Mesodermal cell (in vitro differentiated cells): ENCODE measurements at regions not wholly inside any gene's neighbourhood (a gene's known extent, or its start where the extent isn't known, plus 50 kb on each side); places are given as distances from the start of the nearest gene placed in this dataset.

Source experiments
- H3K27ac ChIP-seq: 2 replicates; pipeline ENCODE4 v1.7.0; 2013; ENCODE audit warnings: mild to moderate bottlenecking, low read depth, low read length, moderate library complexity; ENCODE audit not compliant: severe bottlenecking
- H3K36me3 ChIP-seq: 2 replicates; pipeline ENCODE4 v1.7.1; 2013; ENCODE audit warnings: mild to moderate bottlenecking, low read length, moderate library complexity; ENCODE audit not compliant: control insufficient read depth, insufficient read depth
- H3K4me1 ChIP-seq: one replicate; pipeline ENCODE4 v1.7.1; 2013; ENCODE audit warnings: mild to moderate bottlenecking, low read length; ENCODE audit not compliant: insufficient read depth, control insufficient read depth, poor library complexity, severe bottlenecking
- H3K4me3 ChIP-seq: 2 replicates; pipeline ENCODE4 v1.7.0; 2013; ENCODE audit warnings: low read length, control low read depth, mild to moderate bottlenecking; ENCODE audit not compliant: insufficient read depth, poor library complexity, severe bottlenecking; ENCODE audit errors: extremely low read depth
- H3K9me3 ChIP-seq: 2 replicates; pipeline ENCODE4 v1.7.1; 2013; ENCODE audit warnings: mild to moderate bottlenecking, low read length, moderate library complexity; ENCODE audit not compliant: control insufficient read depth
- WGBS, 2 experiments: methylation state at CpG; one replicate each; pipeline ENCODE4 v1.1.5; 2013; ENCODE audit warnings: missing lambda C conversion rate in 2 of 2; ENCODE audit not compliant: insufficient coverage in 2 of 2; 5-methylcytosine and 5-hydroxymethylcytosine counted together

GRCh38 chr12:115440438-115440837 is 756.5 kb upstream of the TBX3 start:
- Histone ChIP-seq H3K27ac (no peak overlapping the region), H3K4me3 (no peak overlapping the region), H3K9me3 (no peaks in the 10 kb centered on the region), H3K4me1 (no peaks in the 10 kb centered on the region), H3K36me3 (no peaks in the 10 kb centered on the region)
- 84 to 100% methylated on average over 2 of the region's 3 CpGs for WGBS, 2 experiments

DNA sequence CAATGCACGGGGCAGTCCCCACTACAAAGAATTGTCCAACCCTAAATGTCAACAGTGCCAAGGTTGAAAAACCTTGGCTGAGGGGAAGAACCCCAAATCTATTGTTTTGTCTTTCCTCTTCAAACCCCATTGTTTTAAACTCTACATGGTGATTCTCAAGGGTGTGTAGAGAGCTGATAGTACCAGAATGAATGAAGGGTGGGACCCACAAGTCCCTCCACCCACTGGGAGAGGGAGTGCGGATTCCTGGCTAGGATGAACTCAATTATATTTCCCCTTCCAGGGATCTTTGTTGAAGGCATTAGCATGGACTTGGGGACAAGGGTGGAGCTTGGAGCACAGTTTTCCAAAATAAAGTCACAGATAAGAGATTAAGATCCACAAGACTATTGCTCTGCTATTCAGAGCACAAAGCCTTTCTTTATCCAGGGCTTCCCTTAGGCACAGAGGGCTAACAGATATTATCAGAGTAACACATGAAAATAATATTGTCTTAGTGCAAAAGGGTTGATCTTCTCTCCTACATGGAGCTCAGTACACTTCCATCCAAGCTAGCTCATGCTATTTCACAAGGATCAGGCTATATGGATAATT is 755.1 kb upstream of the TBX3 start:
- H3K27ac ChIP-seq, result no peak overlapping the region
- no peak overlapping the region for H3K4me3 ChIP-seq
- H3K4me1 ChIP-seq, result no peaks in the 10 kb centered on the region
- no peaks in the 10 kb centered on the region for H3K36me3 ChIP-seq
- H3K9me3 ChIP-seq, result no peaks in the 10 kb centered on the region
- WGBS, 2 experiments, result 100% methylated on average over 1 of the region's 2 CpGs; no CpG with 5 or more reads in 1 of the 2 experiments

DNA sequence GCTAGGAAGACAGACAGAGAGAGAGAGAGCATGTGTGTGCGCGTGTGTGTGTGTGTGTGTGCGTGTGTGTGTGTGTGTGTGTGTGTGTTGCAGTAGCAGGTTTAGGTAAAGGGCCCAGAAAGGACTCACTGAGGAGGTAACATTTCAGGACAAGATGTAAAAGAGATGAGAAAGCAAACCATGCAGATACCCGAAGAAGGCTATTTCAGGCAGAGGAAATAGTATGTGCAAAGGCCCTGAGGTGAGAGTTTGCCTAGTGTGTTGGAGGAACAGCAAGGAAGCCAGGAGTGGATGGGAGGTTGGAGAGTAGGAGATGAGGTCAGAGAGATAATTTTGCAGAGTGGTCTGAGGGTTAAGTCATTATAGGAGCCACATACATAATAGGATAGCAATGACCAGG is 754.3 kb upstream of the TBX3 start:
- Histone ChIP-seq H3K4me1 (no peaks in the 10 kb centered on the region), H3K9me3 (no peaks in the 10 kb centered on the region), H3K4me3 (no peak overlapping the region), H3K36me3 (no peaks in the 10 kb centered on the region), H3K27ac (no peak overlapping the region)
- WGBS, 2 experiments, result 67 to 88% methylated on average over 1 to 4 of the region's 4 CpGs

DNA sequence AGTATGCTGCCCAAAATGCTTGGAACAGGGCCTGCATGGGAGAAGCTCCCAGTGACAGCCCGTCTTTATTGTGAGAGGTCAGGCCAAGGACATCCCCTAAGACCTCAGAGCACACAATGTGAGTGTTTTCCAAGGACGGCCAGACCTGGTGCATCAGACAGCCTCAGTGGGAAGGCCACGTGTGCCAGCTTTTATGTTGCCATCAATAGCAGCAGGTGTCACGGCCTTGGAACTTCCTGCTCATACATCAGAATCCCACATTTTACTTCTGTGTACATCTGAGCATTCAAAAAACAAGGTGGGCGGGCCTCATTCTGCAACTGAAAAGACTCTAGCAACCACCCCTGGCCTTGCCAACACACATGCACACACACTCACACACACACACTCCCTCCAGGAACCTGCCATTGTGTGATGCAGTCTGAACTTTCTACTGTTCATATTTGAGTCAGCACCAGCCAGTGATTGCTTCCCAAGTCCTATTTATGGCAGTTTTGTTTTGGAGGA is 753.1 kb upstream of the TBX3 start:
- no peaks in the 10 kb centered on the region for H3K9me3 ChIP-seq
- no peak overlapping the region for H3K27ac ChIP-seq
- H3K4me3 ChIP-seq, result no peak overlapping the region
- WGBS, 2 experiments, result 67 to 75% methylated on average over 5 of the region's 5 CpGs
- no peaks in the 10 kb centered on the region for H3K4me1 ChIP-seq
- H3K36me3 ChIP-seq, result no peaks in the 10 kb centered on the region

GRCh38 chr12:115433014-115433634 is 749.1 kb upstream of the TBX3 start:
- 74 to 85% methylated on average over 5 to 8 of the region's 9 CpGs for WGBS, 2 experiments
- H3K36me3 ChIP-seq, result no peaks in the 10 kb centered on the region
- no peaks in the 10 kb centered on the region for H3K9me3 ChIP-seq
- no peak overlapping the region for H3K27ac ChIP-seq
- H3K4me3 ChIP-seq, result no peak overlapping the region
- H3K4me1 ChIP-seq, result no peaks in the 10 kb centered on the region

DNA sequence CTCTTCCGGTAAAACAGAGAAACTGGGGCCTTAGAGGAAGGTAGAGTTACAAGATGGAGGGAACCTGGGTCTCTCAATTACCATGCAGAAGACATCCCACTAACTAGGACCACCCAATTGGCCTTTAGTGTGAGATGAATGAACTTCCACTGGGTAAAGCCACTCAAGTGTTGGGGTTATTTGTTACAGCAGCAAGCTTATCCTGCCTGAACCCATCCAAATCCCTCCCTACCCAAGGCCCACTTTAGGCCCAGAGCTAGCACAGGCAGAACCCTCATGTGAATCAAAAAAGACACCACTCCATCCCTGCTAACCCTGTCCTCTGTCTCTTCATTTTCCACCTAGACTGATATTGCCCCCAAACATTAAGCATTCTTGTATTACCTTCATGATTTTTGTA is 746.7 kb upstream of the TBX3 start:
- Histone ChIP-seq H3K27ac (no peak overlapping the region), H3K4me3 (no peak overlapping the region), H3K36me3 (no peaks in the 10 kb centered on the region), H3K9me3 (no peaks in the 10 kb centered on the region), H3K4me1 (no peaks in the 10 kb centered on the region)
- 75% methylated on average over 1 of the region's 1 CpG; no CpG with 5 or more reads in 1 of the 2 experiments for WGBS, 2 experiments

DNA sequence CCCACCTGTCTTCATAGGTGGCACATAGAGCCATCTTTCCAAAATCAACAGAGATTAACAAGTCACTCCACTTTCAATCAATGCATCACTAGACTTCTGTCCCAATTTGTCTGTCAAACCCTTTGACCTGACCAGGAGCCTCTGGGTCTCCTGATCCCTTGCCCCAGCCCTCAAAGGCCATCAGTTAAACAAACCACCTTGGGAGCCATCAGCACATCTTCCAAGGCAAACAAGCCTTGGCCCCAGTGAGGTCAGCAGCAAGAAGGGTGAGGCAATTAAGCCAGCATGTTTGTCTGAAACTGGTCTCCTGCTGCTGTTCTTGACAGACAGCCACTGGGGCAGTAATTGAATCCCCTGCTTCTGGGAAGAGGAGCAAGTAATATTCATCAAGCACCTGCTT is 742.8 kb upstream of the TBX3 start:
- H3K27ac ChIP-seq, result no peak overlapping the region
- H3K4me3 ChIP-seq, result no peak overlapping the region
- H3K4me1 ChIP-seq, result peaks cover 6% of the 10 kb centered on the region

GRCh38 chr12:115424003-115424402 is 740.0 kb upstream of the TBX3 start:
- Histone ChIP-seq H3K9me3 (no peaks in the 10 kb centered on the region), H3K27ac (no peak overlapping the region)
- 83 to 90% methylated on average over 1 of the region's 1 CpG for whole genome bisulfite sequencing, 2 experiments

More for the DNA sequence above, 742.8 kb upstream of the TBX3 start:
- no peaks in the 10 kb centered on the region for H3K9me3 ChIP-seq
- H3K36me3 ChIP-seq, result no peaks in the 10 kb centered on the region

DNA sequence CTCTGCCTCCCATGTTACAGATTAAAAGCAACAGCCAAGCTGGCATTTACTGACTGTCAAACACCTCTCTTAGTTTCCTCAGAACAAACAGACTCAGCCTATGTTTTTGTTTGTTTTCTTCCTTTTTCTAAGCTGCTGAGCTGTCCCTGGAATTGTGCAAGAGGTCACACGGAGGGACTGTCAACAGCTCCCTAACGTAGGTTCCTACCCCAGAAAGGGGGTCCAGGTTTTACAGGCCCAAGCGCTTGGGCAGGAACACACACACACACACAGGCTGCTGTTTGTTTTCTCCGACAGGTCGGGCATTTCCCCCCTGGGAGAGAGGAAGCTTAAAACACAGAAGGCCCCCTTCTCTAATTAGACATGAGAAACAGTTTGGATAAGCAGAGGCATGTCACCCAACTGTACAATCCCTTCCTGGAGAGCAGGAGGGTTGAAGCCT is 739.6 kb upstream of the TBX3 start:
- Histone ChIP-seq H3K9me3 (no peaks in the 10 kb centered on the region), H3K36me3 (no peaks in the 10 kb centered on the region), H3K4me1 (peaks cover 6% of the 10 kb centered on the region), H3K27ac (peak overlapping the region; percentile 50), H3K4me3 (no peak overlapping the region)
- WGBS, 2 experiments, result 47% methylated on average over 3 of the region's 5 CpGs; no CpG with 5 or more reads in 1 of the 2 experiments

More at GRCh38 chr12:115424003-115424402, 740.0 kb upstream of the TBX3 start:
- Histone ChIP-seq H3K4me3 (no peak overlapping the region), H3K36me3 (no peaks in the 10 kb centered on the region), H3K4me1 (peaks cover 6% of the 10 kb centered on the region)

- no peaks in the 10 kb centered on the region for H3K9me3 ChIP-seq
- H3K4me3 ChIP-seq, result no peak overlapping the region
- peaks cover 6% of the 10 kb centered on the region for H3K4me1 ChIP-seq
- H3K27ac ChIP-seq, result peak overlapping the region; percentile 50
- no peaks in the 10 kb centered on the region for H3K36me3 ChIP-seq
These were observed 739.0 kb upstream of the TBX3 start for GRCh38 chr12:115422845-115423545.
